GM12878 (cell line): ENCODE measurements at regions not wholly inside any gene's neighbourhood (a gene's known extent, or its start where the extent isn't known, plus 50 kb on each side); places are given as distances from the start of the nearest gene placed in this dataset.

ENCODE experiments used
- ATAC-seq: fragments of 200-7000 bp; cut with Tn5 transposase; 3 replicates; pipeline ENCODE4 v1.9.1; 2020; ENCODE audit warnings: mild to moderate bottlenecking, moderate library complexity
- BruUV-seq: library from RNA; stranded (reverse); fragments of 400-500 nt; replicated peaks from 2 replicates; lab custom pipeline; 2021; lab: Mats Ljungman, UMichigan
- CTCF ChIA-PET: fragments of 300-600 bp; sonication (Branson Sonifier 250); formaldehyde crosslinking; extraction: SDS; loops from one replicate; lab custom pipeline; 2021; ENCODE audit warnings: inconsistent platforms; lab: Yijun Ruan, JAX
- POLR2A ChIA-PET: fragments of 350-600 bp; formaldehyde crosslinking; extraction: SDS; loops from one replicate; lab custom pipeline; 2021; ENCODE audit warnings: inconsistent platforms; lab: Charles Lee
- RAD21 ChIA-PET: fragments of 300-600 bp; sonication (Branson Sonifier 250); formaldehyde crosslinking; loops from one replicate; lab custom pipeline; 2023; ENCODE audit warnings: antibody characterized with exemption; ENCODE audit not compliant: unreplicated experiment; lab: Charles Lee
- SMC1A ChIA-PET: fragments of 300-600 bp; sonication (Branson Sonifier 250); formaldehyde crosslinking; loops from one replicate; lab custom pipeline; 2023; ENCODE audit not compliant: unreplicated experiment, uncharacterized antibody; lab: Charles Lee
- DNase-seq: peaks from one replicate; pipeline ENCODE4 v3.0.0-alpha.2; 2011; ENCODE audit warnings: low read depth, low spot score
- FAIRE-seq: peaks from 3 replicates; lab custom pipeline; 2011; peaks lifted over from hg19 to GRCh38; lab: Jason Lieb, UNC
- H2AFZ ChIP-seq: 2 replicates; pipeline ENCODE4 v1.6.0; 2011; ENCODE audit warnings: low read depth, low read length, control low read depth; ENCODE audit not compliant: control insufficient read depth
- H3K27ac ChIP-seq: 2 replicates; pipeline ENCODE4 v1.5.1; 2011; ENCODE audit warnings: control low read depth; ENCODE audit not compliant: control insufficient read depth, insufficient read depth
- H3K27me3 ChIP-seq, 2 experiments: replicated peaks in 1 of 2; 2 replicates each; pipeline versions ENCODE4 v1.6.0 to v1.6.1; 2011; ENCODE audit warnings: low read length in 1 of 2; ENCODE audit not compliant: control insufficient read depth in 2 of 2, insufficient read depth in 2 of 2
- H3K36me3 ChIP-seq, 2 experiments: 2 replicates each; pipeline ENCODE4 v1.5.1; 2011; ENCODE audit warnings: low read length in 1 of 2; ENCODE audit not compliant: control insufficient read depth in 2 of 2, insufficient read depth in 2 of 2
- H3K4me1 ChIP-seq: 2 replicates; pipeline ENCODE4 v1.6.1; 2011; ENCODE audit warnings: mild to moderate bottlenecking, low read length, moderate library complexity, mixed read lengths; ENCODE audit not compliant: control insufficient read depth, insufficient read depth
- H3K4me2 ChIP-seq: 2 replicates; pipeline ENCODE4 v1.6.0; 2011; ENCODE audit warnings: control low read depth; ENCODE audit not compliant: control insufficient read depth, insufficient read depth
- H3K4me3 ChIP-seq: fragments of 200-600 bp; sonication (generic); 2 replicates; pipeline ENCODE4 v1.5.1; 2016
- H3K79me2 ChIP-seq: 2 replicates; pipeline ENCODE4 v1.6.0; 2011; ENCODE audit warnings: low read length; ENCODE audit not compliant: control insufficient read depth, insufficient read depth
- H3K9ac ChIP-seq: 2 replicates; pipeline ENCODE4 v1.8.0; 2011; ENCODE audit warnings: low read length, control low read depth, mixed read lengths; ENCODE audit not compliant: control insufficient read depth, insufficient read depth
- H3K9me3 ChIP-seq: replicated peaks from 3 replicates; pipeline ENCODE4 v1.5.1; 2011; ENCODE audit warnings: mild to moderate bottlenecking, low read length; ENCODE audit not compliant: control insufficient read depth, insufficient read depth
- H4K20me1 ChIP-seq: 2 replicates; pipeline ENCODE4 v1.6.0; 2011; ENCODE audit not compliant: control insufficient read depth, insufficient read depth
- GABPA ChIP-seq: IDR thresholded peaks from 2 replicates; pipeline ENCODE4 v1.6.1; 2014; ENCODE audit warnings: antibody characterized with exemption, low read depth, mild to moderate bottlenecking, inconsistent platforms
- IRF4 ChIP-seq: IDR thresholded peaks from 2 replicates; pipeline ENCODE4 v1.6.1; 2011; ENCODE audit warnings: low read depth, low read length
- MEF2B ChIP-seq: fragments of 450-650 bp; IDR thresholded peaks from 2 replicates; pipeline ENCODE4 v1.6.1; 2018; ENCODE audit warnings: mild to moderate bottlenecking, moderate library complexity; ENCODE audit not compliant: partially characterized antibody, poor library complexity, severe bottlenecking
- NFYB ChIP-seq: IDR thresholded peaks from 2 replicates; pipeline ENCODE4 v1.6.1; 2011; ENCODE audit warnings: low read depth, mild to moderate bottlenecking, low read length, improper control_type of control experiment, moderate library complexity; ENCODE audit not compliant: insufficient read depth
- STAT1 ChIP-seq: fragments of 450-650 bp; conservative IDR thresholded peaks from 2 replicates; pipeline ENCODE4 v1.6.1; 2014; ENCODE audit warnings: antibody characterized with exemption, mild to moderate bottlenecking
- WGBS: methylation state at CpG from one replicate; pipeline ENCODE4 v1.1.6; 2016; ENCODE audit warnings: low lambda C conversion rate; ENCODE audit not compliant: insufficient replicate concordance, insufficient coverage; ENCODE audit errors: missing lambda C conversion rate; 5-methylcytosine and 5-hydroxymethylcytosine counted together
- in situ Hi-C: fragments of 300-500 bp; cut with MboI; formaldehyde crosslinking; loops from 9 replicates; pipeline ENCODE4 v1.14.3; 2018; ENCODE audit warnings: mixed read lengths
- intact Hi-C: fragments of 100-400 bp; cut with micrococcal nuclease; formaldehyde crosslinking; loops from one replicate; pipeline ENCODE4 v1.14.2; 2022; ENCODE audit not compliant: unreplicated experiment

- RAD21 ChIA-PET: interaction anchor here (1.1 kb wide), 1 partner anchor 1553 kb away, joined by 3 read pairs; no protein-coding TSS in a partner anchor
- FAIRE-seq (no peak), DNase-seq (no peak), ATAC-seq (no peak)
- no peak overlapping the region for H3K27ac ChIP-seq
- H3K4me1 ChIP-seq: no peaks in the 10 kb centered on the region
- 9% methylated on average over 11 of the region's 11 CpGs for WGBS
- no peaks in the 10 kb centered on the region for H4K20me1 ChIP-seq
- H3K4me3 ChIP-seq: no peak overlapping the region
- no peak overlapping the region for H2AFZ ChIP-seq
- POLR2A ChIA-PET: no interaction called here
- H3K36me3 ChIP-seq: no peaks in the 10 kb centered on the region
- SMC1A ChIA-PET: no interaction called here
- H3K9me3 ChIP-seq: no peaks in the 10 kb centered on the region; the same call in 2 of the 3 replicates
- no TSS peak for BruUV-seq
- H3K4me2 ChIP-seq: no peak overlapping the region
- H3K27me3 ChIP-seq: no peaks in the 10 kb centered on the region
- in situ Hi-C loops (no loop called here), intact Hi-C loops (no loop called here)
- H3K79me2 ChIP-seq: no peaks in the 10 kb centered on the region
- no peak for TF ChIP-seq MEF2B
- no peak for TF ChIP-seq STAT1
- TF ChIP-seq NFYB: no peak
- no peak overlapping the region for H3K9ac ChIP-seq
- CTCF ChIA-PET: no interaction called here
Observed at GRCh38 chr21:41071258-41072171, 96.4 kb upstream of the BACE2 start.

- Histone ChIP-seq H3K9ac (no peak overlapping the region), H3K27me3 (no peaks in the 10 kb centered on the region), H2AFZ (no peak overlapping the region), H3K36me3 (no peaks in the 10 kb centered on the region), H3K9me3 (no peaks in the 10 kb centered on the region; the same call in 2 of the 3 replicates), H3K4me3 (no peak overlapping the region), H4K20me1 (no peaks in the 10 kb centered on the region), H3K27ac (no peak overlapping the region), H3K4me2 (no peak overlapping the region), H3K4me1 (no peaks in the 10 kb centered on the region), H3K79me2 (no peaks in the 10 kb centered on the region)
- BruUV-seq: no TSS peak
- FAIRE-seq (no peak), ATAC-seq (no peak), DNase-seq (no peak)
- POLR2A ChIA-PET: no interaction called here
- RAD21 ChIA-PET: no interaction called here
- CTCF ChIA-PET: interaction anchor here (0.9 kb wide), 1 partner anchor 930 kb away, joined by 3 read pairs; no protein-coding TSS in a partner anchor
- SMC1A ChIA-PET: no interaction called here
- in situ Hi-C loops (no loop called here), intact Hi-C loops (no loop called here)
- 36% methylated on average over 8 of the region's 8 CpGs for WGBS
- TF ChIP-seq IRF4 (no peak), GABPA (no peak)
Observed at GRCh38 chr21:41073558-41073957, 94.4 kb upstream of the BACE2 start.
